DMS 273 treated with DMSO at 0.1 percent for 48 hours (cell line): ENCODE measurements at regions not wholly inside any gene's neighbourhood (a gene's known extent, or its start where the extent isn't known, plus 50 kb on each side); places are given as distances from the start of the nearest gene placed in this dataset.

Source experiments
- DNase-seq: peaks from one replicate; lab custom pipeline; 2025; lab: John Stamatoyannopoulos, UW

DNA sequence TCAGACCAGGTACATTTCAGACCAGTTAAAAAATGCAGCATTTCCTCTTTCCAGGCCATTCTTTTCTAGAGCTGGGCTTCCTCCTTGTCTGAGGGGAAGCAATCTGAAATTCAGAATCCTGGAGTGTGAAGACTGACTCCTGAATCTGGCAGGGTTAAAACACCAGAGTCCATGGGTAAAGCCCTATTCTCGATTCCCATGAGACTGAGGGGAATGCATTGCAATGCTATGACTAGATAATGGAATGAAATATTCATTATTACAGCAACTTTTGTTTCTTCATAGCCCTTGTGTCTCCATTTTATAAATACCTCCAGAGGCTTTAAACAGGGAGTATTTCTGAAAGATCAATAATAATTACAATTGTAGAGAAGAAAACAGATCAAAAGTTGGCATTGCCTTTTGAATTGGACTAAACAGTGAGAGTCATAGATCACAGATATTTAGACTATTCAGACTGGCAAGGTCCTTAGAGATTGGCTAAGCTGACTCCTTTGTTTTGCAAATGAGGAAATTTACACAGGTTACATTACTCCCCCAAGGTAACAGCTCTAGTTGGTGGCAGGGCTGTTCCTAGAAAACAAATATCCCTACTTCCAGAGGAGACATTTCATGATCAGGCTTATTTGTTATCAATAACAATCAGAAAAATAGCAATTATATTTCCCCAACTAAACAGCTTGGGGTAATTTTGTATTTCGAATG lies 632.6 kb upstream of the KIRREL3 start:
- no peak for DNase-seq

DNA sequence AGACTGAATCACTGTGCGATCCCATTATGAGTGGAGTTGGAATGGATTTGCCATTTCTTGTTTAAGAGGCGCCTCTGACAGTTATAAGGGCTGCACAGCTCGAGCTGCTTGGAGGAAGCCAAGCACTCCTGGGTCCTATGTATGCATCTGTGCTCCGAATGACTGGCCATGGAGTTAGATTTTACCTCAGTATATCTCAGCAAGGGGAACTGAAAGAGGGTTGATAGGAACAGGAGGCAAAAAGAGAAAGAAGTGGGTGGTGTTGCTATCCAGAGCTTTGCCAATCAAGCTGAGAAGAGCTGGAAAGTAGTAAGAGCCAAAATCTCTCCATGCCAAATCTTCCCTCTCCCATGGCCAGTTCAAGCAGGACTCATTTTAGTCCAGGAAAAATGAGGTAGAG lies 632.0 kb upstream of the KIRREL3 start:
- DNase-seq, result no peak

DNA sequence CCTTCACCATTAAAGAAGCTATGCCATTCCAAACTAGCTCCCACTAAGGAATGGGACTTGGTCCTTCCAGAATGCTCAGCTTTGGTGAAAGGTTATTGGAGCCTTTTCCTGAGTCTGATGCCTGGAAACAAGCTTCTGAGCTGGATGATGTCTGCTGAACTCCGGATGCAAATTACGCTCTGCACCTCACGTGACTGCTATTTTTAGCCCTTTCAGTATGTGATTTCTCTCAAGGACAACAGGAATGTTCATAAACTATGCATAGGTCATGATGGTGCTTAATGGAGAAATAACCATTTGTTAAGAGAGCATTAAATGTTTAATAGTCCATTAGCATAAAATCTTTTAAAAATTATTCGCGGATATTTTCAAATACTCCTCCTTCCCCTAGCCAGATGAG lies 631.4 kb upstream of the KIRREL3 start:
- DNase-seq, result no peak

DNA sequence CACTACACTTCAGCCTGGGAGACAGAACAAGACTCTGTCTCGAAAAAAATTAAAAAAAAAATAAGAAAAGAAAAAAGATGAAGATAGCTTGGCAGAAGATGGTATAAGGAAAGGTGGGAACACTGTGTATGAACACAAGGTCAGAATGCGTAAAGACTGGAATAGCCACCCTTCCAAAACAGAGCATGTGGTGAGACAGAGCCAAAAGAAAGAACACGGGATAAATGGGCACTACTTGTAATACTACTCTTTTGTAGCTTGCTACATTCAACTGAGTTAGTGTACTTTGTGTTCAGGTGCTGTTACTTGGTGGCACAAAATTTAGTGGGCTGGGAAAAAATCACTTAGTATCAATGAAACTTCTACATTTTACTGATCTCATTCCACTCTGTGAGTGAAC lies 628.6 kb upstream of the KIRREL3 start:
- no peak for DNase-seq

DNA sequence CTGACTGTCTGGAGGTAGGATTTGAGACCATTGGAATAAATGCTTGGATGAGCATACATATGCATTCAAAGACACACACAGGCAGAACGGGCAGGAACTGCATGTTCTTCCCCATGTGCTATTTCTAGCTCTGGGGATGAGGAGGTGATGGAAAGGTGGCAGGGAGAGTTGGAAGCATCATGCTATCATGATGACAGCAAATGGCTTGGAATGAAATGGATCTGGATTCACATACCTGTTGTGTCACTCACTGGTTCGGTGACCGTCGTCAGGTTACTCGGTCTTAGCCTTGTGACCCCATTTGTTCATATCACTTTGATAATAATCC lies 627.9 kb upstream of the KIRREL3 start:
- no peak for DNase-seq

DNA sequence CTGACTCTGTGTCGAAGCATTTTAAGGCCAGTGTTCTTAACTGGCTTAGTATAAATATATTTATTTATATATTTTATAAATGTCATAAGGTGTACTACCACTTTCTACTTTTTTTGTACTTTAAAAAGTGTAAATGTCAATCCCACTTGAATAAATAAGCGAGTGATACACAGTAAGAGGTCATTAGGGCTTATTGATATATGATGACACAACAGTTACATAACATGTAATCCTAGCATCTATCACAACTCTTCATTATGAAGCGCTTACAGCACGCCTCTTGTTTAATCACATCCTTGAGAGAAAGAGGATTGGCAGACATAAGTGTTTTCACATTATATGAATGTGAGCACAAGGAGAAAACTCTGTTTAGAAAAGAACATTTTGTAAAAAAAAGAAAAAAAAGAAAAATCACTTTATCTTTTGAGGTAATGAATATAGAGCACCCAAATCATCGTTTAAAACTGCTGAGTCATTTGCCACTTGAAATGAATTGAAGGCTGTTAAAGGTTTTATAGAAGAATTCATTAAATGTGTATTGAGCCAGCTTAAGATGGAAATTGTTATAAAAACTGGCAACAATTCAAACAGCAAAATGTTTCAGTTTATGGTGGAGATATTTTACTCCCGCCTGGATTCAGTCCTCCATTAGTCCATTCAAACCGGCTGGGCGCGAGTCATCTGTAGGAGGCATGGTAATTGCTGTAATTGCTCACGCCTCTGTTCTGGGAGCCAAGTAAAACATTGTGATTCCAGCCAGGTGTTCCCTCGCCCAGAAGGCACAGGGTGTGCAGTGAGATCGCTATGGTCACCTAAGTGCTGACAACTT lies 627.3 kb upstream of the KIRREL3 start:
- no peak for DNase-seq

DNA sequence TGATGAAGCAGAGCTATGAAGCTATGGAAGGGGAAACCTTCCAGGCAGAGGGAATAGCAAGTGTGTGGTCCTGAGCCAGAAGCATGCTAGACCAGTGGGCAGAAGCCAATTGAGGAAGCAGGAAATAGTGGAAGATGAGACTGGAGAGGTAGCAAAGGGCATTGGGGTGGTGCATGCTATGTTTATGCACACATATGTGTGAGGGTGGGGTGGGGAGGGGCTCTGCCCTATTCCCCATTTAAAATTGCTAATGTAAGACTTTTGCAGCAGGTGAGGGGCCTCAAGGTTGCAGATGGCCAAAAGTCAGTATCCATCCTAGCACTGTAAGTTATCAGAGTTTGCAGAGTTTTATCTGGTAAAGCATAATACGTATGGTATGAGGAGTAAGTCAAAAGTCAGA lies 626.6 kb upstream of the KIRREL3 start:
- DNase-seq, result no peak

DNA sequence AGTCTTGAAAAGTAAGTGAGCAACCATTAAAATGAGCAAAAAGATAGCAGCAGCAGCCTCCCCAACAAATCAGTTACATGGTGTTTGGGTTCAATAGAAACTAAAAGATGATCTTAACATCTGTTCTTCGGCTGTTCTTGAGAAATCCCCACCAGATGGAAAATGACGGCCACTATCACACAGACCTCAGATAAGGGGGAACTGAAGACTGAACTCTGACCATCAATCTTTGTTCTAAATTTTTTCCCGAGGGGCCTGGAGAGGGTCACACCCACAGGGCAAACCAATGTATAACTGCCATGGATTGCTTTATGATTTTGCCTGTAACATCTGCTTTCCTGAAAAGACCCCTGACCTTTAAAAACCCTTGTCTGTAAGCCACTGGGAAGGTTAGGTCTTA lies 624.8 kb upstream of the KIRREL3 start:
- no peak for DNase-seq

DNA sequence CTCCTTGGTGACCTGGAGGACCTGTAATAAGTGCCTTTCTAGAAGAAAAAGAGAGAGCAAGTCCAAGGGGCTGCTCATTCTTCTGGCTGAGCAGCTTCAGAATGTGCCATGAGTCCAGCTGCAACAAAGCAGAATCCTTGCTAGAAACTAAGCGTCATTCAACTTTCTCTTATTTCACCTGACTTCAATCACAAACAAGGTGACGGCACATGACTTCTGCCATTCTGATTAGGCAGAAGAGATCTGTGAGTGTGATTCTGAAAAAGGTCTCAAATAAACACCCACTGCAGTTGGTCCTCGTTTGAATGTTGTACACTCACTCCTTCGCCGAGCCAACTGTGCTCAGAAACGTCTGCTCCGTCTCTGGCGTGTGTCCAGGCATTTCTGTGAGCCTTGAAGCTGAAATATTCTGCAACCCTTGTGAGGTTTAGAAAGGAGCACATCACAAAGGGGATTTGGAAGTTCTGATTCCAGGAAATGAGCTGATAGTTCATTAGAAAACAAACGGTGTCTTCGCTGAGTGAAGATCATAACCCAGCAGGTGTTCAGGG lies 623.8 kb upstream of the KIRREL3 start:
- DNase-seq, result no peak

DNA sequence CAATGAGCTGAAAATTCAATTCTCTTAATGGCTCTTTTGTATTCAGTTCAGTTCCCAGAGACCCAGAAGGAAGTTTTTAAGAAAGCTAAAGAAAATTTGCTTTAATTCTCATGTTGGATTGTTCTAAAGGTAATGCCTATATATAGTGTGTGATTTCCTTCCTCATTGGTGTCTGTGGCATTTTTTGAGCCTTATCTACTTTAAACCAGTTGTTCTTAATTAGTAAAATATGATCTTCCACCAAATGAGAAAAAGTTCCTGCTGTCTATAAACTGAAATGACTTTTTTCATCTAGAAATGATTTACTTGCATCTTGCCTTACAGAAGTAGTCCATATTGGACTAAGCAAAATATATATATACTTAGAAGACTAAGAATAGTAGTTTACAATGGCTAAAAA lies 622.1 kb upstream of the KIRREL3 start:
- DNase-seq, result no peak

DNA sequence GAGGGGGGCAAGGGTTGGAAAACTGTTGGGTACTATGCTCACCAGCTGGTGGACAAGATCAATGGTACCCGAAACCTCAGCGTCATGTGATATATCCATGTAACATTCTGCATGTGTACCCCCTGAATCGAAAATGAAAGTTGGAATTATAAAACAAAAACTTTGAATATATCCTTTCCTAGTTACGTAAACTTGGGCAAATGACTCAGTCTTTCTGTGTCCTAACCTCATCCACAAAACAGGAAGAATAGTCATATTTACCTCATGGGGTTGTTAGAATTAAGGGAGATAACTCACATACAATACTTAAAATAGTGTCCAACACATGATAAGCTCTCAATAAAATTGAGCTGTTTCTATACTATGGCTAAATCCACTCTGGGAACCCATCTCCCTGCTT lies 620.1 kb upstream of the KIRREL3 start:
- DNase-seq, result no peak

DNA sequence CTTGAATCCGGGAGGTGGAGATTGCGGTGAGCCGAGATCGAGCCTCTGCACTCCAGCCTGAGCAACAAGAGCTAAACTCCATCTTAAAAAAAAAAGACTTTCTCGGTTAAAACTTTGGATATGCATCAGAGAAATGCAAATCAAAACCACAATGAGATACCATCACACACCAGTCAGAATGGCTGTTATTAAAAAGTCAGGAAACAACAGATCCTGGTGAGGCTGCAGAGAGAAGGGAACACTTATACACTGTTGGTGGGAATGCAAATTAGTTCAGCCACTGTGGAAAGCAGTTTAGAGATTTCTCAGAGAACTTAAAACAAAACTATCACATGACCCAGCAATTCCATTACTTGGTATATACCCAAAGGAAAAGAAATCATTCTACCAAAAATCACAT lies 619.4 kb upstream of the KIRREL3 start:
- DNase-seq, result no peak

DNA sequence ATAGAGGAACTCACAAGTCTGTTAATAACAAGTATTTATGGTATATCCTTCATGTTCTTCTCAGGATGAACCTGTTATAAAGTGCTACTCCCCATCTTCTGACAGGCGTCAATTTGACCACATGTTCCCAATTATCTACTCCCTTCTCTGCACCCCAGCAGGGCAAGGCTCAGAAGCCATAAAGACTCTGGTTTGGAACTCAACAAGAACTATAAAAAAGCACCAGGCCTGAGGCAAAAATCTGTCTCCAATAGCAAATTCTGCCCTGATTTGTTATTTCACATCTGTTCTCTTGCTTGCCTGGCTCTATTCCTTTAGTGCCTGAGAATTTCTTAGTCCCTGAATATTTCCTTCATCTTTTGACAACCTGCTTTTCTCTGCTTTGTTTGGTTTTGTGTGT lies 618.2 kb upstream of the KIRREL3 start:
- DNase-seq, result no peak

DNA sequence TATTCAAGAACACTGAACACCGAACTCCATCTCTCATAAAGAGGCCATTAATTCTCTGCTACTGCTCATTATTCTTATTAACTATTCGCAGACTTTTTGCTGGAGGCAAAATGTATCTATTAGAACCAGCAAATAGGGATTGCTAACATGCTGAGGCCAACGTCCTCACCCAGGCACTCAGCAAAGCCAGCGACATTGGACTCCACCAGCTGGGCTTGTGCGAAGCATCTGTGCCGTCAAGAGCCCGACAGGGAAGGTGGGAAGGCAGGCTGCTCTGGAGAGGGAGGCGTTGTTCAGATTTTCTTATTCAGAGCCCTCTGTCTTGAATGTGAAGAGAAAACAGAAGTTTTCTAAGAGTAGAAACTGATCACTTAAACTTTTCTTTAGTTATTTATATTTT lies 615.6 kb upstream of the KIRREL3 start:
- DNase-seq, result no peak

DNA sequence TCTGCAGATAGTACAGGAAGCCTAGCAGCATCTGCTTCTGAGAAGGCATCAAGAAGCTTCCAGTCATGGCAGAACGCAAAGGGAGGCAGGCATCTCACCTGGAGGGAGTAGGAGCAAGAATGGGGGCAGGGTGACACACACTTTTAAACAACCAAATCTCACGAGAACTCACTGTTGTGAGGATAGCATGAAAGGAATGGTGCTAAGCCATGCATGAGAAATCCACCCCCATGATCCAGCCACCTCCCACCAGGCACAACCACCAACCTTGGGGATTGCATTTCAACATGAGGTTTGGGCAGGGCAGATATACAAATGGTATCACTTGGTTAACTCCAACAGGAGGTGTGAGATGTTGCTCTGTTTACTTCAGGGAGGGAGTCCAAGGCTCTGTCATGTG lies 612.0 kb upstream of the KIRREL3 start:
- no peak for DNase-seq

DNA sequence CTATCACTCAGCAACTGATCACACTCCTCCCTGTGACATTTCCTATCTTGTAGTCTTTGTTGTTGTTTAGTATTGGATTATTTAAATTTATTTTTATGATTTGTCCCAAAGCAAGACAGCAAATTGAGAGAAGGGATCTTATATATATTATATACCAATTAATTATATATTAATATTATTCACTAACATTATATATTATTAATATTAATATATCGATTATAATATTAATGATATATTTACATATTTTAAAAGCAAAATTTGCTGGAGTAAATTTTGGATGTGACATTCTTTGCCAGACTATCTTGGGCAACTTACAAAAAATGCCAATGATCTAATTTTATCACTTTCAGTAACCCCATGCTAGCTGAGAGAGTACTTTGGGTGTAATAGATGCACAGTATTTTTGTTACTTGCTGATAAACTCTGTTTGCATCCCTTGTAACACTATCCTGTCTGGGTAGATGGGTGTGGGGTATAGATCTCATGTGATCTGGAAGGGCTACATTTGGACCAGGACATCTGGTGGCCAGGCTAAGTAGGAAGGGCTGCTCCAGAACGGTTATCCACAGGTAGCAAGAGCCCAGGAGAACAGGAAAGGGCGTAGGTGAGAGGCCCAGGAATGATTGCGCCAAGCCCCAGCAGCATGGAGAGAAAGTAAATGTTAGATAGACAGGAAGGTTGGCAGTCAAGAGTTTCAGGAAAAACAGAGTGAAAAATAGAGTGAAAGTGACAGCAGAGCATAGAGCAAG lies 608.6 kb upstream of the KIRREL3 start:
- DNase-seq, result no peak

DNA sequence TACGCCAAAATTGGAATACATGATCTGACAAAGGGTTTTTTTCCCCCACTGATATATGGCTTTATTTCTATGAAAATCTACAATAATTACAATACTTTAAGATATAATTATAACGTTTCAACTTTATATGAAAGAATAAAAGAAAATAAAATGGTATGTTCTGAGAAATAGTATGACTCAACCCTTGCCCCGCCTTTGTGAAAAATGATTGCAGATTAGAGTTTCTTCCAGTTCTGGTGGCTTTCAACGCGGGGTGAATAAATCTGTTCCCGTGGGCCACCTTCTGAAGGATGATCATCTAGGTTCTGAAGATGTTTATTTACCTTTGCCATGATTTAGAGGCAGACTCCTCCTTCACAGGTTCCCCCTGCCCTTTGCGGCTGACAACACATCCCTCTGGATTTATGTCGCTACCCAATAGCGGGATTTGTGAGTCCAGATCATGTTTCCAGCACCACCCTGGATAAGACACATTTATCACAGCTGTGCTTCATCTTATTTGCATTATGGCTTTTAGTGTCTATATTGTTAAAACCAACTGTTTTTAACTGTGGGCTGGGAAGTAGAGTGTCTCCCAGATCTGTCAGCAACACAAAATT lies 607.0 kb upstream of the KIRREL3 start:
- DNase-seq, result no peak

DNA sequence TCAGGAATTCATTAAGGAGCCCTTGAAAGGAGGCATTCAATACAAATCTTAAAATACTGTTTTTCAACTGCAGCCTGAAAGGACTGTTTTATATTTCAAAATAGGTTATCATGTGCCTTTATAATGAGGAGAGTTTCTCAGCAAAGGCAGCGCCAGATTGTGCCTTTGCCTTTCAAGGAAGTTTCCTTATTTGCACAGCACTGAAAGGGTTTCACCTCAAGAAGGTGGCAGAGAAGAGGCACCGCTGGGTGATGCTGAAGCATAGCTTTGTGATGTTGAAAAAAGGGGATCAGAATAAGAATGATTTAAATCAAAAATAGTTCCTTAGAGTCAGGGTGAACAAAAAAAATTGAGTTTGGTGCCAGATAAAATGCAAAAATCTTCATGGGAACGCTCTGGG lies 601.0 kb upstream of the KIRREL3 start:
- DNase-seq, result no peak

DNA sequence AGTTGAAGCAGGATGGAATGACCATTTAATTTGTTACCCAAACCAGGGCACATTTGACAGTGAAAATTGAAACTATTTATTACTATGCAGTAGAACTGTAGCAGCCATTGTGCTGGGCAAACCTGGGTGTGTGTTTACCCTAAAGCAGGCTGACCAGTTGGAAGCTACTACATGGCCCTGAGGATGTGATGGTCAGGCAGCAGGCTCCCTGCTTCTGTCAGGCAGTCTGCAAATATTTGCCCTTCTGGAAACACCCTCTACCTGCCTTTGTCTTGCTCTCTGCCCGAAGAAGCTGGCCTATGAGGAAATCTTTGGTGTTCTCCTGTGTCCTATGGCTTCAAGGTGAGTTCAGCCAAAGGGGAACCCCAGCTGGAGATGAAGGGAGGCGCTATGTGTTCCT lies 600.1 kb upstream of the KIRREL3 start:
- no peak for DNase-seq

DNA sequence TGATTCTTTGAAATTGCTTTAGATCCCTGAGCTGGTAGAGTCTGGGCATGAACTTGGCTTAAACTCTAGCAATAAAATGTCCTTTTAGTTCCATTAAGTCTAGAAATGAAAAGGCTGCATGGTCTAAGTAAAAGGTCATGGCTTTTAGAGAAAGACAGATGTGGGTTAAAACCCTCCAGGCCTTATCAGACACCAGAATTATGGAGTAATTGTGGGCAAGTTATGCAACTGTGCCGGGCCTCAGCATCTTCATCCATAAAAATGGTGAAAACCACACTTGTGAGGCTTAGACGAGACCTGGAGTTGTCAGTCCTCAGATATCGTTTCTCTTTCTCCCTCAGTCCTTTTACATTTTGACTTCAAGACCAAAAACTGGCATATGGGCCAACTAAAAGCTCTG lies 597.9 kb upstream of the KIRREL3 start:
- DNase-seq, result no peak

DNA sequence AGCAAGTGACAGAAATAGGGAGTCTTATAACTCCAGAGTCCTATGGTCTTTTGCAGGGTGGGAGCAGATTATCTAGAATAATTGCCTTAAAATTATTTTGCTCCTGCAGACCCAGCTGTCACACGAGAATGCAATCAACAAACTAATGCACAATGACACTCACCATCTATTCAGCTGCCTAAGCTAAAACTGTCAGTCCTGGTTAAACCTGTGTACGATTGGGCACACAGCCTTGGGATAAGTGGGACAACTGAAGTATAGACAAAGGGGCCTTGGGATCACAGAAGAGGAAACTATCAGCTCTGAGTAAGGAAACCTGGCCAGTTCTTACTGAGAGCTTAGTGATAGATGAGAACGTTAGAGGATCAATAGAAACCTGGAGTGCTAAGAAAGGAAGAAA lies 595.9 kb upstream of the KIRREL3 start:
- no peak for DNase-seq

DNA sequence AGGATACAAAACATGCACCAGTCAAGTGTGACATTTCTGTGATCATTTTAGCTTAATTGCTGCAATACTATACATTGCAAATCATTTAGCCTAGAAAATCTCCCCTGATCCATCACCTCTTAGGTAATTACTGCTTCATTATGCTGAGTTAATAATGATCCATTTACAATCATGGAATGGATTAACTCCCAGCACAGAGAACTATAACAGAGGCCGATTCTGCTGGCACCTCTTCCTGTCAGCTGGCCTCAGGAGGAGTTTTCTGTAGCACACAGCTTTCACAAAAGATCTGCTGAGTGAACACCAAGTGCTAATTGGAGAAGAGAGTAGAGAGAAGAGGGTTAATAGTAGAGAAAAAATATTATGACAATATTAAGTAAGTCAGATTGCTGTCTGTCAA lies 591.8 kb upstream of the KIRREL3 start:
- no peak for DNase-seq

DNA sequence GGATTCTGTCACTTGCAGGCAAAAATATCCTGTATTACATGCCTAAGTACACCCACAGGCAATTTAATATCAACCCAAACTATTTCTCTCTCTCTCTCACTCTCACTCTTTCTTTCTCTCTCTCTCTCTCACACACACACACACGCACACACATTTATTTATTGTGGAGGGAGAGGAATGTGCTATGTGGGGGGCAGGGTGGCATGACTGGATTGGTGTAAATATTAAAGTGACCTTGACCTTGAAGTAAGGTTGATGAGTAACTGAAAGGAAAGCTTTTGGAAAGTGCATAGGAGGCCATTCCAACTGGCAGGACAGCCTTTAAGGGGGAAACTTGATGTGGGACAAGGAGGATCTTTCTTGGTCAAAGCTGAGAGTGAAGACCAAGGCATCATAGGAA lies 589.7 kb upstream of the KIRREL3 start:
- DNase-seq, result no peak
